H1 (cell line): ENCODE measurements at regions not wholly inside any gene's neighbourhood (a gene's known extent, or its start where the extent isn't known, plus 50 kb on each side); places are given as distances from the start of the nearest gene placed in this dataset.

Experiments used
- RNF2 ChIP-seq: fragments of 200-900, 300-1000 bp; sonication (generic); IDR thresholded peaks from 2 replicates; pipeline ENCODE4 v1.7.1; 2016; ENCODE audit warnings: borderline replicate concordance, low read depth, mild to moderate bottlenecking, antibody characterized with exemption, low read length; ENCODE audit not compliant: poor library complexity, severe bottlenecking; ENCODE audit errors: missing control alignments
- TAF1 ChIP-seq: IDR thresholded peaks from 2 replicates; pipeline ENCODE4 v1.6.1; 2011; ENCODE audit warnings: mild to moderate bottlenecking, low read depth, low read length
- TF ChIP-seq, protein P1 (sequence below): IDR thresholded peaks from 2 replicates; pipeline ENCODE4 v1.6.1; 2011; ENCODE audit warnings: low read length, improper control_type of control experiment

GRCh38 chr9:115921301-115921700 lies 232.3 kb upstream of the PAPPA start (continued):
- no peak for TF ChIP-seq TAF1
- no peak for TF ChIP-seq RNF2
- TF ChIP-seq, protein P1, sequence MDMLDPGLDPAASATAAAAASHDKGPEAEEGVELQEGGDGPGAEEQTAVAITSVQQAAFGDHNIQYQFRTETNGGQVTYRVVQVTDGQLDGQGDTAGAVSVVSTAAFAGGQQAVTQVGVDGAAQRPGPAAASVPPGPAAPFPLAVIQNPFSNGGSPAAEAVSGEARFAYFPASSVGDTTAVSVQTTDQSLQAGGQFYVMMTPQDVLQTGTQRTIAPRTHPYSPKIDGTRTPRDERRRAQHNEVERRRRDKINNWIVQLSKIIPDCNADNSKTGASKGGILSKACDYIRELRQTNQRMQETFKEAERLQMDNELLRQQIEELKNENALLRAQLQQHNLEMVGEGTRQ = no peak
